Dedifferentiated amniotic fluid mesenchymal stem cell (primary cell): ENCODE measurements at regions not wholly inside any gene's neighbourhood (a gene's known extent, or its start where the extent isn't known, plus 50 kb on each side); places are given as distances from the start of the nearest gene placed in this dataset.
A peak's percentile ranks its signal among the peaks of the same experiment; 100 is the strongest.

Experiments used
- DNase-seq: peaks from one replicate; pipeline ENCODE4 v3.0.0-alpha.2; 2016; ENCODE audit errors: extremely low spot score

- peak; percentile 50 for DNase-seq
These were observed 681.0 kb upstream of the GJE1 start for GRCh38 chr6:141451511-141452353.

GRCh38 chr6:141451181-141451510 is 681.6 kb upstream of the GJE1 start:
- peak; percentile 15 for DNase-seq

GRCh38 chr6:141445928-141446628 is 686.6 kb upstream of the GJE1 start:
- no peak for DNase-seq

- peak; percentile 38 for DNase-seq
These were observed 688.9 kb upstream of the GJE1 start for GRCh38 chr6:141443668-141444289.

- DNase-seq, result no peak
These were observed 689.7 kb upstream of the GJE1 start for GRCh38 chr6:141443032-141443431.

- no peak for DNase-seq
These were observed 693.2 kb upstream of the GJE1 start for GRCh38 chr6:141439513-141439912.

- no peak for DNase-seq
These were observed 695.0 kb upstream of the GJE1 start for GRCh38 chr6:141437685-141438084.

- DNase-seq, result no peak
These were observed 695.7 kb upstream of the GJE1 start for GRCh38 chr6:141437011-141437410.

GRCh38 chr6:141426400-141426980 is 706.2 kb upstream of the GJE1 start:
- DNase-seq, result no peak

- peak; percentile 70 for DNase-seq
These were observed 711.3 kb upstream of the GJE1 start for GRCh38 chr6:141421378-141421777.

GRCh38 chr6:141418076-141418475 is 714.6 kb upstream of the GJE1 start:
- DNase-seq, result no peak

GRCh38 chr6:141415896-141416295 is 716.8 kb upstream of the GJE1 start:
- DNase-seq, result no peak

- DNase-seq, result no peak
These were observed 719.5 kb upstream of the GJE1 start for GRCh38 chr6:141413196-141413595.

GRCh38 chr6:141406761-141407160 is 726.0 kb upstream of the GJE1 start:
- DNase-seq, result no peak

- DNase-seq, result no peak
These were observed 728.9 kb upstream of the GJE1 start for GRCh38 chr6:141403827-141404226.

GRCh38 chr6:141403103-141403502 is 729.6 kb upstream of the GJE1 start:
- DNase-seq, result no peak

- no peak for DNase-seq
These were observed 730.2 kb upstream of the GJE1 start for GRCh38 chr6:141402489-141402888.

GRCh38 chr6:141401851-141402250 is 730.9 kb upstream of the GJE1 start:
- no peak for DNase-seq

GRCh38 chr6:141401168-141401567 is 731.6 kb upstream of the GJE1 start:
- no peak for DNase-seq

- DNase-seq, result no peak
These were observed 733.8 kb upstream of the GJE1 start for GRCh38 chr6:141398949-141399348.

GRCh38 chr6:141395443-141396008 is 737.2 kb upstream of the GJE1 start:
- DNase-seq, result no peak

- no peak for DNase-seq
These were observed 738.1 kb upstream of the GJE1 start for GRCh38 chr6:141394565-141395051.
